RCC 7860 (cell line): ENCODE measurements at regions not wholly inside any gene's neighbourhood (a gene's known extent, or its start where the extent isn't known, plus 50 kb on each side); places are given as distances from the start of the nearest gene placed in this dataset.
A peak's percentile ranks its signal among the peaks of the same experiment; 100 is the strongest.
"Not testable (repeated sequence)": the region's sequence is repeated elsewhere in the genome, so short reads cannot be mapped to it uniquely, and the experiment has no call there.

Experiments used
- DNase-seq: peaks from one replicate; pipeline ENCODE4 v3.0.0-alpha.2; 2015; ENCODE audit warnings: low spot score
- FAIRE-seq: peaks from 2 replicates; lab custom pipeline; 2012; peaks lifted over from hg19 to GRCh38; lab: Jason Lieb, UNC

DNA sequence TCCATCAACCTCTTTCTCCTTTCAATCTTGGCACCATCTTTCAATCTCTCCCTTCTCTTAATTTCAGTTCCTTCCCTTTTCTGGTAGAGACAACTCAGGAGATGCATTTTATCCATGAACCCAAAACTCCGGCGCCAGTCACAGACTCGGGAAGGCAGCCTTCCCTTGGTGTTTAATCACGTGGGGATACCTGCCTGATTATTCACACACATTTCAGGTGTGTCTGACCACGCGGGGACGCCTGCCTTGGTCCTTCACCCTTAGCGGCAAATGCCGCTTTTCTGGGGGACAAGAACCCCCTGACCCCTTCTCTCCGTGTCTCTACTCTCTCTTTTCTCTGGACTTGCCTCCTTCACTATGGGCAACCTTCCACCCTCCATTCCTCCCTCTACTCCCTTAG lies 257.6 kb upstream of the GULP1 start:
- not testable (repeated sequence) for FAIRE-seq, DNase-seq

GRCh38 chr2:188035377-188035776 lies 256.3 kb upstream of the GULP1 start:
- not testable (repeated sequence) for FAIRE-seq, DNase-seq

DNA sequence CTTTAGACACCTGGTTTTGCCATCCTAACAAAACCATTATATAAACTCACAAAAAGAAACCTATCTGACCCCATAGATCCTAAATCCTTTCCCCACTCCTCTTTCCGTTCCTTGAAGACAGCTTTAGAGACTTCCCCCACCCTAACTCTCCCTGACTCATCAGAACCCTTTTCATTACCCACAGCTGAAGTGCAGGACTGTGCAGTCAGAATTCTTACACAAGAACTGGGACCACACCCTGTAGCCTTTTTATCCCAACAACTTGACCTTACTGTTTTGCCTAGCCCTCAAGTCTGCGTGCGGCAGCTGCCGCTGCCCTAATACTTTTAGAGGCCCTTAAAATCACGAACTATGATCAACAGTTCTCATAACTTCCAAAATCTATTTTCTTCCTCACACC lies 254.9 kb upstream of the GULP1 start:
- not testable (repeated sequence) for FAIRE-seq, DNase-seq

DNA sequence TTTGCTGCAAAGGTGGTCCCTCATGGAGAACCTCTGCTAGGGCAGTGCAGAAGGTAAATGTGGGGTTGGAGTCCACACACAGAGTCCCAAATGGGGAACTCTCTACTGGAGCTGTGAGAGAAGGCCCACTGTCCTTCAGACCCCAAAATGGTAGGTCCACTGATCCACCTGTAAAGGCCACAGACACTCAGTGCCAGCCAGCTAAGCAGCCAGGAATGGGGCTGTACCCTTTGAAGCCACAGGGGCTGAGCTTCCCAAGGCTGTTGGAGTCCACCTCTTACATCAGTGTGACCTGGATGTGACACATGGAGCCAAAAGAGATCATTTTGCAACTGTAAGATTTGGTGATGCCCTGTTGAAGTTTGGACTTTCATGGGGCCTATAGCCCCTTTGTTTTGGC lies 252.4 kb upstream of the GULP1 start:
- no peak for DNase-seq
- no peak for FAIRE-seq

- peak; percentile 67 for DNase-seq
- peak; percentile 92 for FAIRE-seq
Measured at GRCh38 chr2:188042412-188042811, 249.3 kb upstream of the GULP1 start.

GRCh38 chr2:188045016-188045415 lies 246.7 kb upstream of the GULP1 start:
- no peak for DNase-seq
- FAIRE-seq: no peak

GRCh38 chr2:188046437-188046836 lies 245.2 kb upstream of the GULP1 start:
- DNase-seq (no peak), FAIRE-seq (peak; percentile 38)

GRCh38 chr2:188047735-188048134 lies 243.9 kb upstream of the GULP1 start:
- FAIRE-seq (peak; percentile 53), DNase-seq (no peak)

DNA sequence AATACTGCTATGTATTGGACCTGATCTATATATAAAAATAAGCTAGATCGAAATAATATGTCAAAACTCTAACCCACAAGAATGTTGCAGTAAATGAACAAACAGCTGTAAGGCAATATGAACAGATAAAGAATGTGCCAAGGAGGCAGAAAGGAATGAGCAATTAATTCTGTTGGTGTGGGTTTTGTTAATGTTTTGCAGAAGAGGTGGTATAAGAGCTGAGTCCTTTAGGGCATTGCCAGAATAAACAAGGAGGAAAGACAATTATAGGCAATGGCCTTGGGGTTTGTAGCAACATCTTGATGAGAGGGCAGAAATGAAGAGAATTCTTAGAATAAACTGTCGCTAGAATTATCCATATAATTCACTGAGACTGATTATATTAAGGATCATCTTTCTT lies 240.9 kb upstream of the GULP1 start:
- DNase-seq (peak; percentile 75), FAIRE-seq (peak; percentile 94)

- DNase-seq: no peak
Measured at GRCh38 chr2:188051706-188052105, 240.0 kb upstream of the GULP1 start.

DNA sequence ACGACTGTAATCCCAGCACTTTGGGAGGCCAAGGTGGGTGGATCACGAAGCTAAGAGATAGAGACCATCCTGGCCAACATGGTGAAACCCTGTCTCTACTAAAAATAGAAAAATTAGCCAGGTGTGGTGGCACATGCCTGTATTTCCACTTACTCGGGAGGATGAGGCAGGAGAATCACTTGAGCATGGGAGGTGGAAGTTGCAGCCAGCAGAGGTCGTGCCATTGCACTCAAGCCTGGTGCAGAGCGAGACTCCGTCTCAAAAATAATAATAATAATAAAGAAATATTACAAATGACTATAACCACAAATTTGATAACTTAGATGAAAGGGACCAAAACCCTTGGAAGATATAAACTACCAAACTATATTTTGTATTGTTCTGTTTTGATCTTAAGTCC lies 226.3 kb upstream of the GULP1 start:
- DNase-seq (no peak), FAIRE-seq (no peak)

More at GRCh38 chr2:188051706-188052105, 240.0 kb upstream of the GULP1 start:
- peak; percentile 47 for FAIRE-seq

DNA sequence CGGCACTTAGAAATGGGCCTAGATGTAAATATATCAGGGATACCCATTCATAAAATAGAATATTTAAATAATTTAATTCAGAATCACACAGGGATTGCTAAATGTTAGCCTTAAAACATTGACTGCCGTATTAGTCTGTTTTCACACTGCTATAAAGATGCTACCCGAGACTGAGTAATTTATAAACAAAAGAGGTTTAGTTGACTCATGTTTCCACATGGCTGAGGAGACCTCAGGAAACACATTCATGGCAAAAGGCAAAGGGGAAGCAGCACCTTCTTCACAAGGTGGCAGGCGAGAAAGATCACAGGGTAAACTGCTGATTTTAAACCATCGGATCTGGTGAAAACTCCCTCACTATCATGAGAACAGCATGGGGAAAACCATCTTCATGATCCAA lies 223.6 kb upstream of the GULP1 start:
- DNase-seq (no peak), FAIRE-seq (peak; percentile 26)

- no peak for FAIRE-seq
- no peak for DNase-seq
Measured at GRCh38 chr2:188076149-188077056, 215.3 kb upstream of the GULP1 start.

GRCh38 chr2:188077757-188078156 lies 213.9 kb upstream of the GULP1 start:
- DNase-seq (no peak), FAIRE-seq (no peak)

GRCh38 chr2:188078534-188078933 lies 213.1 kb upstream of the GULP1 start:
- DNase-seq (peak; percentile 34), FAIRE-seq (peak; percentile 89)

DNA sequence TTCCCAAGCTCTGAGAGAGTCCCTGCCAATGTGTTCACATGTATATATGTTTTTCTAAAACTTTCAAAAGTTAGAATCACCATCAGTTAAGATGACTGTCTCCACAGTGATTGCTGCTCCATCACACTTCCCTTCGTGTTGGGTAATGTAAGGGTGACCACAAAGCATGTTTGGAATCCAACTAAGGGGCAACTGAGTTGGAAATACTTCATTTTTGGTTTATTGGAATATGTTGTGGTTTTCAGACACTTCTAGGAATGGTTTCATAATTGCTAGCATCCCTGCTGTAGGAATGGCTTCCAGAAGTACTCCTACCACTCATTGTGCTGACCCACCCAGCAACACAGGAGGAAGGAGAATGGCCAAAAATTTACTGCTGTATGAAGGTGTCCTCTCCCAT lies 212.5 kb upstream of the GULP1 start:
- DNase-seq (peak; percentile 94), FAIRE-seq (peak; percentile 98)

DNA sequence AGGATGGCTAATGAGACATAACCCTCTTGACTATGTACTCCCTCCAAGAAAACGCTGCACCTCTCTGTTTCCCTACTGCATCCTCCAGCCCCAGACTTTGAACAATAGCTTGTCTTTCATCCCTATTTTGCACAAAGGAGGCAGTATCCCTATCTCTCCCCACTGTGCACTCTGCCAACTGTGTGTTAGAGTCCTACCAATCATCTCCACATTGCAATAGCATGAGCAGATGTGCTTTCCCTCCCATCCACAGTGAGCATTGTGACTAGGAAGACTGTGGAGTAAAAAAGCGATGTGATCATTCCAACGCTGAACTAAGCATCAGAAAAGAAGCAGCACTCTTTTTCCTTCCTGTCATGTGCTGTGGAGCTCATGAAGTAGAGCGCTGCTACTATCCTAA lies 206.3 kb upstream of the GULP1 start:
- FAIRE-seq: no peak

DNA sequence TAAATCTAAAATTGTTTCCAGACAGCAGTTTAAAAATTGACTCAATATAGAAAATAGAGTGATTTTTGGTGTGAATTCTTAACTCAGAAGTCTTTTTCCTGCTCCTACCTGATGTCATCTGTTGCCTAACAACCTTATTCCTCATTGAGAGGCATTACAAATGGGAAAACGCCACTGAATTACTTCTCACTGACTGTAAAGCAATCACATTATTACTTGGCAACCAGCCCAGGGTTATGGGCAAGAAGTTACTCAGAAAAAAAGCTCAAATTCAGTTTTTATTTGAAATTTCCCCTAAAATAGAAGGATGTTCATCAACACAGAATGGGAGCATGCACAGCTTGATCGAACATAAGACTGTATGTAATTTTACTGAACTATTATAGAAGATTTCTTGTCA lies 201.8 kb upstream of the GULP1 start:
- DNase-seq (peak; percentile 34), FAIRE-seq (no peak)

More for the DNA sequence above, 206.3 kb upstream of the GULP1 start:
- DNase-seq: no peak

- DNase-seq (no peak), FAIRE-seq (no peak)
Measured at GRCh38 chr2:188091220-188091619, 200.5 kb upstream of the GULP1 start.

- no peak for FAIRE-seq
Measured at GRCh38 chr2:188092734-188093133, 198.9 kb upstream of the GULP1 start.

GRCh38 chr2:188096910-188097309 lies 194.8 kb upstream of the GULP1 start:
- FAIRE-seq: no peak

More at GRCh38 chr2:188092734-188093133, 198.9 kb upstream of the GULP1 start:
- no peak for DNase-seq

DNA sequence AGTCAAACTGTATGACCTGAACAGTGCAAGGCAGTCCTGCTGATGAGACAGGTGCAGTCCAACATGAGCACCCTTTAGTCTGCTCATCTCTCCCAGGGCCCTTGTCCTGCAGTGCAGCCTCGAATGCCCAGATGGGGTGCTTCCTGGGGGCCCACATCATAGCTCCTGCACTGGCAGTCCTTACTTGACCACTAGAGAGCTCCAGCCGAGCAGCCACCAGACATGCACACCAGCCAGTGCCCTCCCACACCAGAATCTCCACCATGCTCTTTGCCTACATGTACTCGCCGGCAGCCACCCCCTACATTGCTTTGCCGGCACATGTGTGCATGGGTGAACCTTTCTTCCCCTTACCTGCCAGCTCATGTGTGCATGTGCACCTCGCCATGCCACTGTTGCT lies 188.8 kb upstream of the GULP1 start:
- no peak for FAIRE-seq
- no peak for DNase-seq

More at GRCh38 chr2:188096910-188097309, 194.8 kb upstream of the GULP1 start:
- no peak for DNase-seq
